Neuronal stem cell (in vitro differentiated cells): ENCODE measurements at regions not wholly inside any gene's neighbourhood (a gene's known extent, or its start where the extent isn't known, plus 50 kb on each side); places are given as distances from the start of the nearest gene placed in this dataset.

Source experiments
- DNase-seq: peaks from one replicate; pipeline ENCODE4 v3.0.0-alpha.2; 2013; ENCODE audit warnings: low spot score
- H2AFZ ChIP-seq: one replicate; pipeline ENCODE4 v1.6.1; 2013; ENCODE audit warnings: mild to moderate bottlenecking, low read length, inconsistent platforms
- H2AK5ac ChIP-seq: 2 replicates; pipeline ENCODE4 v1.6.1; 2013; ENCODE audit warnings: low read depth, mild to moderate bottlenecking, inconsistent platforms, low read length, moderate library complexity, mixed read lengths
- H2BK120ac ChIP-seq: 2 replicates; pipeline ENCODE4 v1.6.1; 2013; ENCODE audit warnings: low read depth, mild to moderate bottlenecking, inconsistent platforms, low read length, moderate library complexity, mixed read lengths
- H2BK12ac ChIP-seq: one replicate; pipeline ENCODE4 v1.6.1; 2013; ENCODE audit warnings: low read length, inconsistent platforms
- H2BK15ac ChIP-seq: 2 replicates; pipeline ENCODE4 v1.6.1; 2013; ENCODE audit warnings: mild to moderate bottlenecking, low read length, inconsistent platforms, mixed read lengths
- H2BK5ac ChIP-seq: one replicate; pipeline ENCODE4 v1.6.1; 2013; ENCODE audit warnings: inconsistent platforms, mild to moderate bottlenecking, low read length, moderate library complexity
- H3K14ac ChIP-seq: one replicate; pipeline ENCODE4 v1.6.1; 2013; ENCODE audit warnings: low read length, inconsistent platforms
- H3K18ac ChIP-seq: 2 replicates; pipeline ENCODE4 v1.6.1; 2013; ENCODE audit warnings: low read length, inconsistent platforms
- H3K23ac ChIP-seq: 2 replicates; pipeline ENCODE4 v1.6.1; 2013; ENCODE audit warnings: low read depth, mild to moderate bottlenecking, mixed read lengths, low read length, inconsistent platforms; ENCODE audit not compliant: poor library complexity
- H3K27ac ChIP-seq: replicated peaks from 3 replicates; pipeline ENCODE4 v1.5.1; 2013; ENCODE audit warnings: low read length, inconsistent platforms
- H3K27me3 ChIP-seq, 3 experiments: 2 replicates each; pipeline ENCODE4 v1.6.1; 2013; ENCODE audit warnings: low read length in 3 of 3, mild to moderate bottlenecking in 2 of 3, inconsistent platforms in 1 of 3, low read depth in 1 of 3, mixed read lengths in 1 of 3, moderate library complexity in 1 of 3; ENCODE audit not compliant: control insufficient read depth in 3 of 3, insufficient read depth in 3 of 3
- H3K36me3 ChIP-seq, 2 donors: replicated peaks in 1 of 2; 2 replicates each; pipeline ENCODE4 v1.6.1; 2013; ENCODE audit warnings: low read length in 2 of 2; ENCODE audit not compliant: control insufficient read depth in 2 of 2, insufficient read depth in 2 of 2
- H3K4ac ChIP-seq: 2 replicates; pipeline ENCODE4 v1.6.1; 2013; ENCODE audit warnings: inconsistent platforms, mild to moderate bottlenecking, low read length, moderate library complexity
- H3K4me1 ChIP-seq, 2 donors: 1 replicate in 1 of 2; 2 replicates in 1 of 2; pipeline ENCODE4 v1.6.1; 2013; ENCODE audit warnings: low read length in 2 of 2, low read depth in 1 of 2; ENCODE audit not compliant: control insufficient read depth in 2 of 2, insufficient read depth in 1 of 2
- H3K4me2 ChIP-seq: one replicate; pipeline ENCODE4 v1.6.1; 2013; ENCODE audit warnings: mild to moderate bottlenecking, low read length, inconsistent platforms; ENCODE audit not compliant: insufficient read depth, poor library complexity, severe bottlenecking
- H3K4me3 ChIP-seq, 2 donors: 2 replicates each; pipeline ENCODE4 v1.5.1; 2013; ENCODE audit warnings: low read length in 2 of 2, mild to moderate bottlenecking in 2 of 2, inconsistent platforms in 1 of 2, moderate library complexity in 1 of 2
- H3K79me1 ChIP-seq: one replicate; pipeline ENCODE4 v1.6.1; 2013; ENCODE audit warnings: low read depth, mild to moderate bottlenecking, inconsistent platforms, low read length, moderate library complexity
- H3K9ac ChIP-seq: one replicate; pipeline ENCODE4 v1.6.1; 2013; ENCODE audit warnings: mild to moderate bottlenecking, low read depth, low read length, inconsistent platforms; ENCODE audit not compliant: poor library complexity
- H3K9me3 ChIP-seq, 2 donors: replicated peaks in 1 of 2; 2 replicates each; pipeline versions ENCODE3 to v1.6.1; 2013; ENCODE audit warnings: low read length in 2 of 2, mild to moderate bottlenecking in 2 of 2, inconsistent platforms in 1 of 2, low read depth in 1 of 2, mixed read lengths in 1 of 2, moderate library complexity in 1 of 2; ENCODE audit not compliant: control insufficient read depth in 2 of 2, insufficient read depth in 1 of 2
- H4K8ac ChIP-seq: one replicate; pipeline ENCODE4 v1.6.1; 2013; ENCODE audit warnings: low read depth, mild to moderate bottlenecking, inconsistent platforms, low read length, moderate library complexity
- H4K91ac ChIP-seq: one replicate; pipeline ENCODE4 v1.6.1; 2013; ENCODE audit warnings: low read length, low read depth, mild to moderate bottlenecking, inconsistent platforms; ENCODE audit not compliant: poor library complexity
- WGBS, 2 donors: extraction: QIAGEN DNeasy Blood & Tissue Kit; methylation state at CpG; one replicate each; pipeline ENCODE4 v1.1.7; 2013; ENCODE audit warnings: missing lambda C conversion rate in 2 of 2, mixed read lengths in 1 of 2; ENCODE audit not compliant: insufficient read length in 2 of 2, insufficient replicate concordance in 1 of 2; ENCODE audit errors: extremely low coverage in 2 of 2; 5-methylcytosine and 5-hydroxymethylcytosine counted together

- Histone ChIP-seq H2AK5ac (no peak overlapping the region), H2BK5ac (no peak overlapping the region), H3K36me3 (no peaks in the 10 kb centered on the region), H3K23ac (no peak overlapping the region), H3K18ac (no peak overlapping the region), H3K79me1 (no peaks in the 10 kb centered on the region), H3K4ac (no peak overlapping the region), H2BK120ac (no peak overlapping the region), H2BK12ac (no peak overlapping the region), H3K27ac (no peak overlapping the region), H2AFZ (peak overlapping the region; percentile 80), H4K8ac (no peak overlapping the region), H3K4me1 (peaks cover 1 to 6% of the 10 kb centered on the region in 2 donors), H3K4me3 (no peak overlapping the region), H3K14ac (no peak overlapping the region), H2BK15ac (no peak overlapping the region), H3K9me3 (no peaks in the 10 kb centered on the region), H3K9ac (no peak overlapping the region), H3K4me2 (no peak overlapping the region), H3K27me3 (no peaks in the 10 kb centered on the region), H4K91ac (no peak overlapping the region)
- WGBS, 2 donors, result no CpG with 5 or more reads among the region's 1 CpG
- DNase-seq, result no peak
These were observed 435.6 kb downstream of the FAT4 start for GRCh38 chr4:125750399-125750798.

GRCh38 chr4:125750828-125751466 lies 436.2 kb downstream of the FAT4 start:
- H3K23ac ChIP-seq, result no peak overlapping the region
- no peak overlapping the region for H3K9ac ChIP-seq
- H2BK120ac ChIP-seq, result no peak overlapping the region
- H3K36me3 ChIP-seq, result no peaks in the 10 kb centered on the region
- no peaks in the 10 kb centered on the region for H3K79me1 ChIP-seq
- peak overlapping the region; percentile 80 for H2AFZ ChIP-seq
- H3K4me3 ChIP-seq, result no peak overlapping the region
- H3K14ac ChIP-seq, result no peak overlapping the region
- no peak overlapping the region for H3K4me2 ChIP-seq
- peak; percentile 41 for DNase-seq
- no peak overlapping the region for H2AK5ac ChIP-seq
- H3K27ac ChIP-seq, result no peak overlapping the region
- H3K9me3 ChIP-seq, result no peaks in the 10 kb centered on the region
- peaks cover 1 to 6% of the 10 kb centered on the region in 2 donors for H3K4me1 ChIP-seq
- H4K8ac ChIP-seq, result no peak overlapping the region
- H3K18ac ChIP-seq, result no peak overlapping the region
- no peaks in the 10 kb centered on the region for H3K27me3 ChIP-seq
- no peak overlapping the region for H2BK15ac ChIP-seq
- no peak overlapping the region for H2BK5ac ChIP-seq
- H4K91ac ChIP-seq, result no peak overlapping the region
- no peak overlapping the region for H3K4ac ChIP-seq
- H2BK12ac ChIP-seq, result no peak overlapping the region
- no CpG with 5 or more reads among the region's 6 CpGs for WGBS, 2 donors

DNA sequence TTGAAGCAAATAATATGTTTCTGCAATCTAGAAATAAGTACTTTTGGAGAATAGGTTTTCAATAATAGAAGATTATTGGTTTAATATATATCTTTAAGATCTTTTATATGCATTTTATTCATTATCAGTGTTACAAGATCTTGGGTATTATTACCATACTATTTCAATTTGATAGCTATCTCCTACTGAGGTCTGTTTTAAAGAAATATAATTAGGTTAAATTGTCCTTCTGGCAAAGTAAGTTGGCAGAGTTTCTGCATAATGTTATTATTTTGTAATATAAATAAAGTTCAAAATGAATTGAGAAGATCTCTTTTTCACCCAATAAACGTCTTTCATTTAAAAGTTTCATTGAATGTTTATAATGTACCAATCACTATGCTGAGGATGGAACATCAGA lies 443.7 kb downstream of the FAT4 start:
- no peak overlapping the region for H3K4me3 ChIP-seq
- no peak overlapping the region for H3K27ac ChIP-seq
- no peak overlapping the region for H3K4ac ChIP-seq
- no peaks in the 10 kb centered on the region for H3K27me3 ChIP-seq
- H2BK120ac ChIP-seq, result no peak overlapping the region
- no peak overlapping the region for H3K18ac ChIP-seq
- H3K23ac ChIP-seq, result no peak overlapping the region
- no peak overlapping the region for H3K14ac ChIP-seq
- H3K79me1 ChIP-seq, result no peaks in the 10 kb centered on the region
- no peak overlapping the region for H3K9ac ChIP-seq
- no peaks in the 10 kb centered on the region for H3K9me3 ChIP-seq
- H3K4me2 ChIP-seq, result no peak overlapping the region
- no peaks in the 10 kb centered on the region for H3K4me1 ChIP-seq
- no peak overlapping the region for H2BK12ac ChIP-seq
- DNase-seq, result no peak
- no peak overlapping the region for H2AFZ ChIP-seq
- no peak overlapping the region for H4K8ac ChIP-seq
- no CpG with 5 or more reads among the region's 1 CpG for WGBS, 2 donors
- H3K36me3 ChIP-seq, result no peaks in the 10 kb centered on the region
- H2BK15ac ChIP-seq, result no peak overlapping the region
- H2AK5ac ChIP-seq, result no peak overlapping the region
- H4K91ac ChIP-seq, result no peak overlapping the region
- H2BK5ac ChIP-seq, result no peak overlapping the region

- Histone ChIP-seq H3K9me3 (no peaks in the 10 kb centered on the region), H4K8ac (no peak overlapping the region), H3K27ac (no peak overlapping the region), H2BK15ac (no peak overlapping the region), H2AK5ac (no peak overlapping the region), H4K91ac (no peak overlapping the region), H2BK5ac (no peak overlapping the region), H2BK120ac (no peak overlapping the region), H3K4me2 (no peak overlapping the region), H3K18ac (no peak overlapping the region), H2BK12ac (no peak overlapping the region), H3K79me1 (no peaks in the 10 kb centered on the region), H3K4ac (no peak overlapping the region), H2AFZ (peak overlapping the region; percentile 51), H3K27me3 (no peaks in the 10 kb centered on the region), H3K14ac (no peak overlapping the region), H3K9ac (no peak overlapping the region), H3K23ac (no peak overlapping the region), H3K4me1 (no peaks in the 10 kb centered on the region), H3K36me3 (no peaks in the 10 kb centered on the region), H3K4me3 (no peak overlapping the region)
- no peak for DNase-seq
- no CpG with 5 or more reads among the region's 2 CpGs for WGBS, 2 donors
These were observed 445.6 kb downstream of the FAT4 start for GRCh38 chr4:125760201-125760819.
